NCI-H1694 treated with DMSO at 0.1 percent for 48 hours (cell line): ENCODE measurements at regions not wholly inside any gene's neighbourhood (a gene's known extent, or its start where the extent isn't known, plus 50 kb on each side); places are given as distances from the start of the nearest gene placed in this dataset.

ENCODE experiments used
- DNase-seq: peaks from one replicate; lab custom pipeline; 2025; lab: John Stamatoyannopoulos, UW

GRCh38 chr2:215619022-215619958, 183.4 kb upstream of the FN1 start:
- DNase-seq: peak; percentile 26

- DNase-seq: no peak
Measured at GRCh38 chr2:215618145-215618544, 182.3 kb upstream of the FN1 start.

- no peak for DNase-seq
Measured at GRCh38 chr2:215617060-215617824, 181.4 kb upstream of the FN1 start.

DNA sequence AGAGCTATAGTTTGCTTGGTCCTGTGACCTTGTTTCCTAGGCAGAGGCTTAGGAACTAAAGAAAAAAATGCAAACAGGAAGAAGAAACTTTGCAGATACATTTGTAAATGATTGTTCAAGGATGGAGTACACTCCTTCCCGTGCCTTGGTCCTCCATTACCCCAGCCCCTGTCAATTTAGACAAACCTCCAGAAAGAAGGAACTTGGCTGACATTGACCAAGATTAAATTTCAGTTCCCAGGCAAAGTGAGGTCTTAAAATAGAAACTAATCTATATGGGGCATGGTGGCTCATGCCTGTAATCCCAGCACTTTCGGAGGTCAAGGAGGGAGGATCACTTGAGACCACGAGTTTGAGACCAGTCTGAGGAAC, 179.9 kb upstream of the FN1 start:
- DNase-seq: no peak

DNA sequence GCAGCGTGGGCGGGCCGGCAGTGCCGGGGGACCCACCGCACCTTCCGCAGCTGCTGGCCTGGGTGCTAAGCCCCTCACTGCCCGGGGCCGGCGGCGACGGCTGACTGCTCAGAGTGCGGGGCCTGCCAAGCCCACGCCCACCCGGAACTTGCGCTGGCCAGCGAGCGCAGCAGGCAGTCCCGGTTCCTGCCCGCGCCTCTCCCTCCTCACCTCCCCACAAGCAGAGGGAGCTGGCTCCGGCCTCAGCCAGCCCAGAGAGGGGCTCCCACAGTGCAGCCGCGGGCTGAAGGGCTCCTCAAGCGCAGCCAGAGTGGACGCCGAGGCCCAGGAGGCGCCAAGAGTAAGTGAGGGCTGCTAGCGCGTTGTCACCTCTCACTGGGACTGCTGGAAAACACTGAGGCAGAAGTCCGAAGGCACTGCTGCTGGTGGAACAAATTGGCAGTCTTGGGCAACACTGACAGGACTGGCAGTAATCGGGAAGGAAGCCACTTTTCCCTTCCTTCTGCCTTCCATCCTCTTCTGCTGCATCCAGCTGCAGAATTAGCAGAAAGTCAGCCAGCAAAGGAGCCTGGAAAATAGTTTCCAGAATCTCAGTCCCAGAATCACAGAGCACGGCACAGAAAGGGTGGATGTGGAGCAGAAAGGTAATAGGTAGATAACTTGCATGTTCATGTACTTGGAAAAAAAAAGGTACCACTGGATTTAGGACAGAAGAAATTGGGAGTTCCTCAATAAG, 179.4 kb upstream of the FN1 start:
- DNase-seq: no peak

DNA sequence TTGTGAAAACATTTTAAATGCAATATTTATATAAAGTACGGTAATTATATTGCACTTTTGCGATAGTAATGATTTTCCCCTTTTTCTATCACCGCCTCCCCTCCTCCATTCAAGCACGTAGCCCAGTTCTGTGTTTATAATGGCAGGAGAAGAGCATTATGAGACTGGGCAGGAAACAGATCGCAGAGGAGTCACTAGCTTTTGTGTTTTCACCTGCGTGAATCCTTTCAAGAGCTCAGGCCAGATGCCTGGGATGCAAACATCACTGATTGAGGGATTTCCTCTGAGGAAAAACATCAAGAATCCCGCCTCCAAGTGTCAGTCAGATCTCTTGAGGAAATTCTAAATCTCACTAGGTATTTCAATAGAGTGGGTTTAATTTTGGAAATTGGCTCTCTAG, 178.4 kb upstream of the FN1 start:
- DNase-seq: no peak

GRCh38 chr2:215613888-215614287, 178.0 kb upstream of the FN1 start:
- DNase-seq: no peak

GRCh38 chr2:215613280-215613679, 177.4 kb upstream of the FN1 start:
- DNase-seq: no peak

DNA sequence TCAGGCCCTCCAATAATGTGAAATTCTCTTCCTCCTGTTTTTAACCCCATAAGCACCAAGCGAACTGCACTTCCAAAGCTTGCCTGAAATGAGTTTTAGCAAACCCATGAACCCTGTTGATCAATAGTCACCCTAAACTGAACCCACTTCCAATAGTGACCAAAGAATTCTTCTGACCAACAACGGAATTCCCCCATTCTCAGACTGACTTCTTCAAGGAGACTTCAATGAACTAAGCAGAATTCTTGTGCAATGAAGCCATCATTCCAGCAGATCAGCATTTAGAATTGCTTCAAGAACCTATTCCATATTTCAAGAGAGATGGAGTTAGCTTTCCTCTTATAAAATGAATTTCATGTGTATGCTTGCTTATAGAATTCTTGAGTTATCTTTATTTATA, 176.9 kb upstream of the FN1 start:
- DNase-seq: no peak

GRCh38 chr2:215611609-215612386, 175.9 kb upstream of the FN1 start:
- DNase-seq: no peak

DNA sequence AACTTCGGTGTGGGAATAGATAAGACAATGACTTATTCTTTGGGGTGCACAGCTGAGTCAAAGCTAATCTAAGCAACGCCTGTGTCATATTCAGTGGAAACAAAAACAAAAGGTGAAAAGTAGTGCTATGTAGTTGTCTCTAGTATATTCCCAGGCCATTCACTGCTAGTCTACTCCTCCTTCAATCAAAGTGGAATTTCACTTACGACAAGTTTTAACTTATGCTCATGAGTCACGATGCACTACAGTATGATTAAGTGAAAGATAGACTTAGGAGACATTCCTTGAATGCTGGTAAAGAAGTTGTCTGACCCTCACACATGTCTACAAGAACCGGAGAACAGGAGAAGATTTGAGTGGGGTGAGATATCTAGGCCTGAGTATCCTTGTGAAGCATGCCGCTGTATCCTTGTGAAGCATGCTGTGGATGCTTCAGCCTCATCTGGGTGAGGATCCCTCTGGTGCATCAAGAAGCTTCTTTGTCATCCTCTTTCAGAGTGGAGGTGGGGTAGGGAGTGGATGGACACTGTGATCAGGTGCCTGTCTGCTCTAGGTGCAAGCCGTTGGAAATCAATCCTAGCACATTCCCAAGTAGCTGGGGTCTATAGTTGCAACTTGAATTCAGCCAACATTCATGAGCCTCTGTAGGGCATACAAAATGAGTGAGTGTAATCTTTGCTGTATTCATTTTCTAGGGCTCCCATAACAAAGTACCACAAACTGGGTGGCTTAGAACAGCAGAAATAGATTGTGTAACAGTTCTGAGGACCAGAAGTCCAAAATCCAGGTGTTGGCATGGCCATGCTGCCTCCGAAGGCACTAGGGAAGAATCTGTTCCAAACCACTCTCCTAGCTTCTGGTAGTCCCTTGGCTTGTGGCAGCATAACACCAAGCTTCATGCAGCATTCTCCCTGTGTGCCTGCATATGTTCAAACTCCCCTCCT, 173.5 kb upstream of the FN1 start:
- no peak for DNase-seq

DNA sequence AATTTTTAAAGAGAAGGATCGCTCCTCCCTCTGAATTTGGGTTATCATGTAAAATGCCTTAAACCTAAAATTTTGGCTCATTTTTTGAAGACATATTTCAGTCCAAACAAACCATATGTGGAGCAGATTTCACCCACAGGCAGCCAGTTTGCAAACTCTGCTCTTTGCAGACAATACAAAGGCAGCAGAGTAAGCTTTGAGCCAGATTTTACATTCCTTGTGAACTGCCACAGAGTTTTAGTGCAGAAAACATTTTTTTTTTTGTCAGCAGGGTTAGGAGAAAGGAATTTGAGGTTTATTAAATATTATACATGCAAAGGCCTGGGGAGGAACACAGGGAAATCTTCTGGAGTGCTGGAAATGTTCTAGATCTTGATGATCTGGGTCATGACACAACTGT, 171.9 kb upstream of the FN1 start:
- no peak for DNase-seq

DNA sequence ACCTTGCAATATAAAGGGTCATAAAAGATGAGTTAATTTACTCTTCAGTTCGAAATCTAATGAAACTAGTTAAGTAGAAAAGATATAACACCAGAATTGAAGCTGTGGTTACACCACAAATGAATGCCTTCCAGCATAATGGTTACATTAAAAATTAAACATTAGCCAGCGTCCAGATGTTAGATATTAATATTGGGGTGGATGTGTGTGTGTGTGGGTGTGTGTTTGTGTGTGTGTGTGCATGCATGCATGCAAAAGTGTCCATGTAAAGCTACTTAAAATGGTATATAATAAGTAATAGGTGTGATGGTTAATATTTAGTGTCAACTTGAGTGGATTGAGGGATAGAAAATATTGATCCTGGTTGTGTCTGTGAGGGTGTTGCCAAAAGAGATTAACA, 170.4 kb upstream of the FN1 start:
- DNase-seq: no peak

GRCh38 chr2:215605214-215605613, 169.3 kb upstream of the FN1 start:
- no peak for DNase-seq

DNA sequence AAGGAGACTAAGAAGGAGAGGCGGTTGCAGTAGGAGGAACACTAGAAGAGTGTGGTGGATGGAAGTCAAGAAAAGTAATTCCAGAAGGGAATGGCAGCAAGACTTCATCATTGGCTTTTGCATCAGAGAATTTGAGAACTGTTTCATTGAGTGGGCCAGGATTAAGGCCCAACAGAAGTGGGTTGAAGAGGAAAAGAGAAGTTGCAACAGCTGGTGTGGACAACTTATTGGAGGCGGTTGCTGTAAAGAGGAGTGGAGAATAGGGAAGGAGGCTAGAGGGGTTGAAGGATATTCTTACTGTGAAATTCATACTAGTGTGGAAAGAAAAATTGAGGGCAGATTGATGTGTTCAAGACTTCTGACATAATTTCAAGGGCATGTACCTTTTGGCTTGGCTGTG, 168.7 kb upstream of the FN1 start:
- no peak for DNase-seq

DNA sequence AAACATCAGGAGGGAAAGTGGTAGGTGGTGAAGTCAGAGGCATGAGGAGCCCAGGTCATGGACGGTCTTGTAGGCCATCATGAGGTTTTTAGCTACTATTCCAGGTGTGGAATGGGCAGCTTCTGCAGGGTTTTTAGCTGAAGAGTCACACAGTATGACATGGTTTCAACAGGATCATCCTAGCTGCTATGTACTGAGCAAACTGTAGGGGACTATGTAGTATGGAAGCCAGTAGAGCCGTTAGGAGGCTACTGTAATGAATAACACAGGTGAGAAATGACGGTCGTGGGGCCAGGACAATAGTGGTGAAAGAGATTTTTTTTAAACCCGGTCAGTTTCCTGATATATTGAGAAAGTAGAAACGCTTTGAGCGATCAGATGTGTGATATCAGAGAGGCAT, 167.6 kb upstream of the FN1 start:
- no peak for DNase-seq

DNA sequence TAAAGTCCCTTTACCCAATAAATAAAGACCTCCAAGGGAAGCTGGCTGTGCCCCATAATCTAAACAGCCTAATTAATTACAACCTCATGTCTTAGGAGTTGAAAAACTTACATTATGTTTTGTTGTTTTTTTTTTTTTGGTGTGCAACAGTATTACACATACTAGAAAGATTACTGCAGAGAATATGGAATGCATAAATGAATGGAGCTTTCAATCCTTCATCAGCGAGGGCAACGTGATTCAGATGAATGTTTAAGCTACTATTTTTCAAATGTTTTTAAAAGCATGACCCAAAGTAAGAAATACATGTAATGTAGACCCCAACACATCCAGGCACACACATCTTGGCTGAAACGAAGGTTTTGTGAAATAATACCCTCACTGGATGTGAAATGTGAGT, 167.1 kb upstream of the FN1 start:
- no peak for DNase-seq

- DNase-seq: no peak
Measured at GRCh38 chr2:215601990-215602721, 166.3 kb upstream of the FN1 start.

- DNase-seq: no peak
Measured at GRCh38 chr2:215601526-215601925, 165.7 kb upstream of the FN1 start.

DNA sequence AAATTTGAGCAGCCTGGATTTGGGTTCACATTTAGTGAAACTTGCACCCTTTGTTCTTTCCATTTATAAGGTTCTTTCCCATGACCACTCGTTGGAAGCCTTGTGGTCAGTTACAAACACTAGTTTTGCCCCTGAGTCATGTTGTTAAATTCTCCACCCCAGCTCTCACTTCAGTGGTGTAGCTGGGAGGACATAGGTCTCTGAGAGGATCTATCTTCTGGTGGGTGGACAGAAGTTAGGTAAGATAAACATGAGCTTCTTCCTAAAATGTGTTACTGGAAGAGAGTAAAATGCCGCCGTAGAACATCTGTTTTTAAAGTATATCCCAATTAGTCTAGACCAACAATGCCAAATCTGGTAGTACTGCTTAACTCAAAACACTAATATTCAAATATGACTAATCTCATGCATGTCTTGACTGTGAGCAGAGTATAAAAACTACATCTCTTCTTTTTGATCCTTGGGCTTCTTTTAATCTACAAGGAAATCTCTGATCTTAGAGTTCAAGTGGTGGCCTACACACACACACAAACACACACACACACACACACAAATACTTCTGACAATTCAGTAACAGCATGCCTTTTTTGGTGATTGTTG, 162.6 kb upstream of the FN1 start:
- DNase-seq: no peak
